Mucosa of gallbladder (tissue), 1 donor: ENCODE measurements at regions not wholly inside any gene's neighbourhood (a gene's known extent, or its start where the extent isn't known, plus 50 kb on each side); places are given as distances from the start of the nearest gene placed in this dataset.
"Not testable (repeated sequence)": the region's sequence is repeated elsewhere in the genome, so short reads cannot be mapped to it uniquely, and the experiment has no call there.

Experiments used
- DNase-seq: peaks from one replicate; pipeline ENCODE4 v3.0.0-alpha.2; 2020; ENCODE audit warnings: low spot score
- donor health status: DM: no; HTN: no; CAD: no.

DNA sequence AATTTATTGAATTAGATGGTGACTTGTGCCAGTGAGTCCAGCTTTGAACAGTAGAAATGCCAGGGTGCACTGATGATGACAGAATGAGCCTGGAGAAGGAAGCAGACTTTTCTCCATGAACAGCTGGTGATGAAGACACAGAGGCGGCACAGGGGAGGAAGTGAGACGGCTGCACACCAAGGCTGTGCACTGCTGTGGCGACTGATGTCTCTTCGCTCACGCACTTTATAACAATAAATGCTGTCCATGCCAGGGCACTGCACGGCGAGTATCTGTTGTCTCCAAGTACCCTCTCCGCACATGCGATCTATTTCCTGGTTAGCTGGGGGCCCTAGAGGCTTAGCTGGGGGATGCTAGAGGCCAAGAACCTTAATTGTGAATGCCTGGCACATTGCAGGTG, 175.2 kb downstream of the TMEM200C start:
- DNase-seq: no peak

DNA sequence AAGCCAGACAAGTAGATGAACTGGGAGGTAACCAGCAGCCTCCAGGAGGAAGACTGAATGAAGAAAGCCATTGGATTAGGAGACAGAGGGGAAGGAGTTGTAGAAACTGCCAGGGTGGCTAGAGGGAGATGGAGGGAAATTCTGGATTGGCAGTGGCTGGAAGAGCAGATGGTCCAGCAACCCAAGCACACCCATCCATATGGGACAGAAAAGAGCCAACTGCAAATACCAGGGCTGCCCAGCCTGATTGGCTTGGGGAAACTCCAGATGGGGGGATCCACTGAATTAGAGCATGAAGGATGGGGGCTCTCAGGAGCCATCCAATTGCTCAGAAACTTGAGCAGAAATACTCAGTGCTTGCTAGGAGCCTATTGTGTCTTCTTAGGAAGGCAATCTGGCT, 173.5 kb upstream of the EPB41L3 start:
- no peak for DNase-seq

DNA sequence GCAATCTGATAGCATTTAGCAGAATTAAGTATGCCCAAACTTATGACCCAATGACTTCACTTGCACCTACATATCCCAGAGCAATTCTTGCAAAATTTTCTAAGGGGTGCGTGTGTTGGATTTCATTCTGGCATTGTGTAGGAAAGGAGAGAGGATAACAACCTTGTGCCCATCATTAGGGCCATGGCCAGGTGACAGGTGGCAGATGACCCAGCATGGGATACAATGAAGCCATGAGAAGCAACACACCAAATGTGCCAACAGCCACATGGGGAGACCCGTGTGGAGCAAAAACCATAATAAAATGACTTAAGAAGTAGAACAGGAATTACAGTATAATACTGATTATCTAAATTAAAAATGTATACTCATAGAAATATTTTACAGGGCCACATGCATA, 166.9 kb upstream of the EPB41L3 start:
- no peak for DNase-seq

DNA sequence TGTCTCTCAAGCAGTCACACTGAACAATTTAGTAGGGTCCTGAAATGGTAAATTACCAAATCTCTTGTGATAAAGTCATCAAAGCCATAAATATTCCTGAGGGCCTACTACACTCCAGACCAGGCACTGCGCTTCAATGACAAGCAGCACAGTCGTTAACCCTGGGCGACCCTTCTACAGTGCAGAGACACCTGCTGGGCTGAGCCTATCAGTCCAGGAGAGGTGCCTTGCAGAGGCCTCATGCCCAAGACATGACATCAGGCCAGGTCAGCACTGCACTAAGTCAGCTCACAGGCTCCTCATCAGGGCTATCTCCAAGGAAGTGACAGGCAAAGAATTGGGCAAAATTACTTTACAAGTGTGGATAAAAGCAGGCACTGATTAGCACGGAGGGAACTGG, 166.4 kb upstream of the EPB41L3 start:
- no peak for DNase-seq

DNA sequence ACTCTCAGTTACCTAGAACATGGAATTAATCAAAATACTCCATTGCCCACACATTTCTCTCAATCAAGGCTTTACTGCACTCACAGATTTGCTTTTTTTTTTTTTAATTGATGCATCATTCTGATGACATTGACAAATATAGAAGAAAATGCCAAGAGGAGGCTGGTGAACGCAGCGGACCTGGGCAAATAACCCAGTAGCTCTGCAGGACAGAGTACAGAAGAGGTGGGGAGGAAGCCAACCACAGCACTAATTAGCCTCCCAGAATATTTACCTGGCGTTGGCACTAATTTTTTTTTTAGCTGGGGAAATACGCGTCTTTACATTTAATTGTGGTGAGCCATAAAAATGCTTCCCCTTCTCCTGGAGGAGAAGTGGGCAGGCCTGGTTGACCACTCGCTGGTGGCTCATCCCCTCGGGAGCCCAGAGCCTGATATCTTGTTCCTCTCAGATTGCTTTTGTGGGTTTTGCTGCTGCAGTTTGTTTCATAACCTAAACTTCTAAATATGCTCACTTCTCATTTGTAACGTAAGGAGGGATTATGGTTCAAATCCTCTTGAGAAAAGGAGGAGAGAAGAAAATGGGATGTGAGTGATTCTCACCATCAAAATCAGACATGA, 165.8 kb upstream of the EPB41L3 start:
- no peak for DNase-seq

DNA sequence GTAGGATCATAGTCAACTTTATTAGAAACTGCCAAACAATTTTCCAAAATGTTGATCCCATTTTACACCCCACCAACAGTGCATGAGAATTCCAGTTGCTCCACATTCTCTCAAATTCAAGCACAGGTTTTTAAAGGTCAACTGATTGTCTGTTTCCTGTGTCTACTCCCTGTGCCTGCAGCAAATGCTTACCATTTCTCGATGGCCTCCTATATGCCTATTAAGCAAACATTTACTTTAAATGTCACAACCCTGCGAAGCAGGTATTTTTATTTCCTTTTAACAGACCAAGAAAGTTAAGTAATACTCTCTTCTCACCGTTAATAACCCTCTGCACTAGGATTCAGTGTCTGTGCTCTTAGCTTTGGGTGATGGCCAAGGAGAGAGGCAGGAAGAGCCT, 163.8 kb upstream of the EPB41L3 start:
- no peak for DNase-seq

DNA sequence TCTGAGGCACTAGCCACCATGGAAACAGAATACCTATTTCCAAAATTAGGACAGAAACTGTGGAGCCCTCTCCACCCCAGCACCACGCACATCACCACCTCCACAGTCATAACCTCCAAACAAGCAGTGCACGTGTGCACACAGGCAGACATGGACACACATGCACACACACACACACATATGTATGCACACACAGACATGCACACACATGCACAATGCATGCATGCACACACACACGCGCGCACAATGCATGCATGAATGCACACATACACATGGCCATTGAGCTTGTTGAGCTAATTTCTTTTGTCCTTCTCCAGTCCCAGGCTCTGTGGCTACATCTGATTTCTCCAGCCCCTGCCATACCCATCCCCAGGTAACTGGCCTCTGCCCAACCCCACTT, 161.6 kb upstream of the EPB41L3 start:
- no peak for DNase-seq

DNA sequence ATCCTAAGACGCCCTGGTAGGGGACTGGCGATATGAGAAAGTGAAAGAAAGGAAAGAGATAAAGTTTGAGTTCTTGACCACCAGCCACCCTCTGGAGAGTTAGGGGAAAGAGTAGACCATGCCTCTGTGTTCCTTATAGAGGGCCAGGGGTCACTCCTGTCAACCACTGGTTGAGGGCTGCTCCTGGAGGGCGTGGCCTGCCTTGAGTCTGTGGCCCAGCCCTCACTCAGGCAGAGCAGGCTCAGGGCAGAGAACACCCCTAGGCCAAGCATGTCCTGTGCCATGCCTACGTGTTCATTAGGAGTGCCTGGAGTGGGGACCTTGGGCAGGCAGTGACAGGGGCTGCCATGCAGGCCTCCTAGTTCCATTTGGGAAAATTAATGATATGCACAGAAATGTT, 161.1 kb upstream of the EPB41L3 start:
- no peak for DNase-seq

DNA sequence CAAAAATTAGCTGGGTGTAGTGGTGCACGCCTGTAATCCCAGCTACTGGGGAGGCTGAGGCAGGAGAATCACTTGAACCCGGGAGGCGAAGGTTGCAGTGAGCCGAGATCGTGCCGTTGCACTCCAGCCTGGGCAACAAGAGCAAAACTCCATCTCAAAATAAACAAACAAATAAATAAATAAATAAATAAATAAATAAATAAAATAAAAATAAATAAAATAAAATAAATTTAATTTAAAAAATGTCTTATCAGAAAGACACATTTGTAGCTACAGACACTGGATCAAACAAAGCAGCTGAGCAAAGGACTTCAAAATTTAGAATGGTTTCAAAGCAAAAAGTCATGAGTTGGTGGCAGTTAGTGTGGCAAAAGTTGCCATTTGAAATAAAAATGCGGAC, 158.2 kb upstream of the EPB41L3 start:
- DNase-seq: not testable (repeated sequence)

DNA sequence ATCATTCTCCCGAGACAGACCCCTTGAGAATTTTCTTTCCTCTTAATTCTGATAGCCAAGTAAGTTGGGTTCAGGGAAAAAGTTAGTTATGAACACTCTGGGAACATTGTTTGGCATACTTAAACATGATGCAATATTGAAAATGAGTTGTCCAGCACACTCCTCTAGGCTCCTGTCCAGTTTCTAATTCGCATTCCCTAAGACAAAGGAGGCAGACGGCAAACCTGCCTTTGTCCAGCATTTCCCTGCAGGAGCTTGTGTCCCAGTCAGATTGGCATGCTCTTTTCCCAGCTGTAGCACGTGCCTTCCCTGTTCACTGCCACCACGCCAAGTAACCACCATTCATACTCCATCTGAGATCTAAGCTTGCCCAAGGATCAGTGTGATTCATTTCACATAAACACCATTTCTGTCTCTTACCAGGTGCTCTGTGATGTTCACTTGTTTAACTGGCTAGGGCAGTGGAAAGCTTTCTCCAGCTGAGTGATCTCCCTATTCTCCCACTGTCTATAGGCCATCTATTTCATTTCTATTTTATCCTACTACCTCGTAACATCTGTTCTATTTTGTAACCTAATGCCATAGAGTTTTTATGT, 150.0 kb upstream of the EPB41L3 start:
- no peak for DNase-seq

DNA sequence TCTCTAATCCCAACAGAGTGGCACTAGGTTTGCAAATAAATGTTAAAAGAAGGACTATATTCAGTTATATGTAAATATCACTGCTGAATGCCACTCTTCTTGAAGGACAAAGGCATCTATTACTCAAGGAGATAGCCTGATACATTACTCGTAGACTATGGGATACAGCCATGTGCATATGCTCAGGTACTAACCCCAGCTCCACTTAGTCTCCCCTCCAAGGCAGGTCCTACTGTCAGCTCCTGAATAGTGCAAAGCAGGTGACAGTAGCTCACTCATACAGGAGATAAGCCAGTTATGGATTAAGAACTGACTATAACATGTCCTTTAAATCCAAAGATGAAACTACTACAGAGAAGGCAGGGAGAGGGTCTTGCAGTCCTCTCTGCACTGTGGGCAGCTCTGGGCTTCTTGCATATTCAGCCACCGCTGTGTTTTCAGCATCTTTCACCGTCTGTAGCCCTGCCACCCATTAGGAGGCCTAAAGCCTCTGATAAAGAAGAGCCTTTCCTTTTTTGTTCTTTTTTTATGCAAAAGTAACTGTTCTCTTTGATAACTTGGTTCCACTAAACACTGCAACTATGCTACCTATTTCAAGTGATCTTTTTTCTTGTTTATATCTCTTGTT, 135.1 kb upstream of the EPB41L3 start:
- no peak for DNase-seq

DNA sequence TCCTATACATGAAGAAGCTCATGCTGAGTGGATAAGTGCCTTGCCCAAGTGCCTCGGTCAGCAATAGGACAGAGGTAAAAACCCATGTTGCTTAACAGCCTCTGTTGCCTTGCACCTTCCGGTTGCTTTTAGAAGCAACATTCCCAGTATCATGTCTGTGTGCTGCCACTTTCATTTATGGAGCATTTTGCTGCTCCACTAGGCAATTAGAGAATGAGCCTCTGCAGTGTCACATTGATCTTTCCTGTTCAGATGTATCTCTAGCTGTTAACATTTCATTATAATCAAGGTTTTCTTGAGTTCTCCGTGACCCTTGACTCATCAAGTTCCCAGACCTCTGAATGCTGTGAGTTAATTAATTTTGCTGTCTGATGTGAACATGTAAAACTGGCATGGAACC, 134.5 kb upstream of the EPB41L3 start:
- no peak for DNase-seq

DNA sequence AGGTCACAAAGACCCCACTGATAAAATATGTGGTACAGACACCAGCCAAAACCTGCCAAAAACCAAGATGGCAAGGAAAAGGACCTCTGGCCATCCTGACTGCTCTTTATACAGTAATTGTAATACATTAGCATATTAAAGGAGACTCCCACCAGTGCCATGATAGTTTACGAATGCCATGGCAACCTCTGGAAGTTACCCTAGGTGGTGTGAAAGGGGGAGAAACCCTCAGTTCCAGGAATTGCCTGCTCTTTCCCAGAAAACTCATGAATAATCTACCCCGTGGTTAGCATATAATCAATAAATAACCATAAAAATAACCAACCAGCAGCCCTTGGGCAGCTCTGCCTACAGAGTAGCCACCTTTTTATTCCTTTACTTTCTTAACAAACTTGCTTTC, 129.8 kb upstream of the EPB41L3 start:
- no peak for DNase-seq

DNA sequence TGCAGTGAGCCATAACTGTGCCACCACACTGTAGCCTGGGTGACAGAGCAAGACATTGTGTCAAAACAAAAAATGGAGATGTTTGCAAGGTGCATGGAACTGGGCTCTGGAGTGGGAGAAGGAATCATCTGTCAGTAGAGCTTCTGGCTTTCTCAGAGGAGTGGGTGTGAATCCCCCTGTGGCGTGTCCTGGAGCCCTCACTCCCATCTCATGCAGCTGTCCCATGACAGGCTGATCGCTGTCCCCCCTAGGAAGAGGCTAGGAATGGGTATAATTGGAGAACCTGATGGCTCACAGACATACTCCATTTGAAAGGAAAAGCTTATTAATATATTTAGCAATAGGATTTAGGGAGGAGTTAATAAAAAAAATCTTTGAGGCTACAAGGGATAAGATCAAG, 125.8 kb upstream of the EPB41L3 start:
- no peak for DNase-seq

DNA sequence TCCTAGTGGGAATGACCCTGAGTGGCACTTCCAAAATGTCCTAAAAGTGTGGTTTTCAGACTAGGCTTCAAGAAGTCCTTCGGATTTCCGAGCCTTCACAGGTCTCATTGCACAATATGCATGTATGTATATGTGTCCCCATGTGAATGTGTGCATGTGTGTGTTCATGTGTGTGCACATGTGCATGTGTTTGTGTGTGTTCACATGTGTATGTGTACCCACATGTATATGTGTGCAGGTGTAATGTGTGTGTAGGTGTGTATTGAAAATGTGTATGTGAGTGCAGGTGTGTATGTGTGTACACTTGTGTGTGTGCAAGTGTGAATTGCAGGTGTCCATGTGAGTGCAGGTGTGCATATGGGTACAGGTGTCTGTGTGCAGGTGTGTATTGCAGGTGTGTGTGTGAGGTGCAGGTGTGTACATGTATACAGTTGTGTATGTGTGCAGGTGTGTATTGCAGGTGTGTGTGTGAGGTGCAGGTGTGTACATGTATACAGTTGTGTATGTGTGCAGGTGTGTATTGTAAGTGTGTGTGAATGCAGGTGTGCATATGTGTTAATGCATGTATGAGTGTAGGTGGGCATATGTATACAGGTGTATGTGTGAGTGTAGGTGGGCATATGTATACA, 124.4 kb upstream of the EPB41L3 start:
- DNase-seq: no peak

DNA sequence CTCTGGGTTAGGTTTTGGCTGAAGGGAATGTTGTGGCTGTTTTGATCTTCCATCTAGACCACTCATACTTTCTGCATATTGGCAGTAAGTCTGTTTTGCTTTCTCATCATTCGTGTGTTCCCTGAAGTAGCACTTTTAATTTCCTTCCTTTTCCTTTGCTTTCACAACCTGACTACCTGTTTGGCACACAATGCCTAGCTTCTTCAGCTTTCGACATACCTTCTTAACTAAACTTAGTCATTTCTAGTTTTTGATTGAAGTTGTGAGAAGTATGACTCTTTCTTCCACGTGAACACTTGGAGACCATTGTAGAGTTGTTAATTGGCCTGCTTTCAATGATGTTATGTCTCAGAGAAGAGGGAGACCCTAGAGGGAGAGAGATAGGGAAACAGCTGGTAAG, 123.6 kb upstream of the EPB41L3 start:
- no peak for DNase-seq

DNA sequence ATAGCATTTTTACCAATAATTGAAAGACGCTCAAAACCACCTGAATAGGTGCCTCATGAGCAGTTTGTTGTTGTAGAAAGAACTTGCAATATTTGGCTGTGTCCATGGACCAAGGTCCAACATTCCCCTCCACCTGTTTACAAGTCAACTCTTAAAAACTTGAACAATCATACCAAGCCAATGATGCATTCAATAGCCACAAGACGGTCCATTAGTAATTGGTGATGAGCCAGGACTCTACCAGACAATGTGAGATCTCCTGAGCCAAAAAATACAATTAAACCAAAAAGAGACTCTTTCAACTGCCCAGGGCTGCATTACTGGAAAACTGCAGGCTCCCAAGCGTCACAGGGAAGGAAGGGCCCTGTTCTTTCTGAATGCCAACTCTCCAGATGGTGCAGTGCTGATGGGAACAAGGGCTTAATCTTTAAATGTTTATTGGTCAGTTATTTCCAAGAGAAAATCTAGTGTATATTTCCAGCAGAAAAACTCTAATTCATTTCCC, 118.8 kb upstream of the EPB41L3 start:
- no peak for DNase-seq

DNA sequence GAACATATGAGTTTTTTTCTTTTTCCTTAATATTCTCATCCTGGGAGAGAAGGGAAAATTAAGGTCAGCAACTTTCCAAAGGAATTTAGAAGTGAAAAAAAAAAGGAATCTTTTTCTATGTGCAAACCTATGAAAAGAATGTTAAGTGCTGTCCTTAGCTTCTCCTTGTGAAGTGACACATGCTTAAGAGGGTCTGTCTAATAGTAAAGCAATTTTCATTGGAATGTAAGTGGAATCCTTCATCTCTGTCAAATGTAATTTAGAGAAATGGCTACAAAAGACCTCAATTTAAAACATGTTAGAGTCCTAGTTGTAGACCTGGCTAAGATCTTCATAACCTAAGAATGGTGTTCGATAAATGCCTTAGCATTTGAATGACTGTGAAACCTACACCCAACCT, 117.4 kb upstream of the EPB41L3 start:
- no peak for DNase-seq

DNA sequence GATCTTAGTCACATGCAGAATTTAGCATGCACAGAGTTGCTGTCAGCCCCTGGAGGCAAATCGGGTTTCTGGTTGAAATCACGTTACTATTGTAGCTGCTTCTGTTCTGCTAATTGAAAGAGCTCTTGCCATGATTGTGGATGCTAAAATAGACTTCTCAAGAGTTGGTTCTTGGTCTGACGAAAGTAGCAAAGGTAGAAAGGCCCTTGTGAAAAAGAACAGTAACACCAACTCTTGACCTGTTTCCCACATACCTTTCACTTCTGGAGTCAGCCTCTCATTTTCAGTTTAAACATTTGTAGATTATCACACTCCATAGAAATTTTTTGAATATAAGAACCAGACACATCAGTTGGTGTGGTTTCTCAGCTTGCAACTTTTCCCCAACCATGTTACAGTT, 110.0 kb upstream of the EPB41L3 start:
- DNase-seq: no peak

DNA sequence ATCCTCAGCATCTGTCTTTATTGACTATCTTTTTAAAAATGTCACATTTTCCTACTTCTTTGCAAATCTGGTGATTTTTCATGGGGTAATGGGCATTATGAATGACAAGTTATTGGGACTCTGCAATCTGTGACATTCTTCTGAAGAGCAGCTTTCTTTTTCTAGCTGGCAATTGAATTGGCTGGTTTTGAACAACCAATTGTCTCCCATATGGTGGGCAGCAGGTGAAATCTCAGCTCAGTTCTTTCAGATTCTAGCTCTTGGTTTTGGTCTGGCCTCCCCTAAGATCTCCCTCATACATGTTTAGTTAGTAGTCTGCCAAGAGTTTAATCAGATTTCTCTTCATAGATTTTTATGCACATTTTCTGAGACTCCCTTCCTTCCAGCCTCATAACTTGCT, 107.9 kb upstream of the EPB41L3 start:
- DNase-seq: no peak

DNA sequence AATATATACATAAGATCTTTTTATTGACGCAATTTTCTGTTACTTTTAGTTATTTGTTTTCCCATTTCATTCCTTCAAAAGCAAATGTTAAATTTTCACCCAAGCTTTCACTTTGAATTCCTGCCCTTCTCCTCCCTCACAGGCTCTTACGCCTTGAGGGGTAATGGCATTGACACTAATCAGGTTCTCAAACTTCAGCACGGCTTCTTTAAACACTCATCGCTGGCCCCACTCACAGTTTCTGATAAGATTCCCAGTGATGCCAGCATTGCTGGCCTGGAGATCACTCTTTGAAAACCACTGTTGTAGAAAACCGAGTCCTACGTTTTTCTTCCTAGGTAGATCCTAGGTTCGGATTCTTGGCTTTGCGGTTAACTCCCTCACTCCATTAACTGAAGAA, 105.6 kb upstream of the EPB41L3 start:
- no peak for DNase-seq

DNA sequence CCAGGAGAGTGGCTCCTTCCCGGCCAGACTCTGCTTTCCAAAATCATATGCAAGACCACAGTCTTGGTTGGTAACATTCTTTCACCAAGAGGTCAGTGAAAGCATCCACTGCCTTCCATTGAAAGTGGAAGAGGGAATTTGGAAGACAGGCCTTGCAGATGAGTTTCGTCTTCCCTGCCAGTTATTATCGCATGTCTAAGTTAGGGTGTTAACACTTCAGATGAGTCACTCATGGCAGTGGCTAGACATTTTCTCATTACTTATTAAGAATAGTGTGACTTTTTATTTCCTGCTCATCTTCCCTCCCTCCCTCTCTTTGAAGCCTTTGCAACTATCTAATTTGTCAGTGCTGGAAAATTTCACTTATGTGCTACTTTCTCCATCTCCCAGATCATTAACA, 102.9 kb upstream of the EPB41L3 start:
- DNase-seq: no peak

DNA sequence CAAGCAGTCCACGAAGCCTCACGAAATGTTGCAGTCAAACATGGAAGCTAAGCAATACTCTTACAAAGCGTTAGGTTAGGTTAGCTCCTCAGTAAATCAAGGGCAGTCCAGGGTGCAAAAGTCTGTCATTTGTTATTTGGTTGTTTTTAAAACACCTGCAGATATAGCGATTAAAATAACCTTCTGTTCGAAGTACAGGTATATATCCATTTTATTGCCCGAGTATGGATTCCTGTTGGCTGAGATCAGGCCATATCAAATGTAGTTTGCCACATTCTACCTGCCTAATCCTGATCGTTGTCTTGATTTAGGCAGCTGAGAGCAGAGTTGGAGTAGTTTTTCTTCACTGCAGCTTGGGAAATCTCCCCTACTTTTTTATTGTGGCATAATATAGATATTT, 99.5 kb upstream of the EPB41L3 start:
- DNase-seq: no peak
